UCSD-AML1 (cell line): ENCODE measurements at regions not wholly inside any gene's neighbourhood (a gene's known extent, or its start where the extent isn't known, plus 50 kb on each side); places are given as distances from the start of the nearest gene placed in this dataset.

Experiments
- DNase-seq: peaks from one replicate; lab custom pipeline; 2025; ENCODE audit not compliant: unreplicated experiment; lab: John Stamatoyannopoulos, UW

- no peak for DNase-seq
These were observed 241.1 kb downstream of the NPHP4 start for GRCh38 chr1:5751163-5751540.

DNA sequence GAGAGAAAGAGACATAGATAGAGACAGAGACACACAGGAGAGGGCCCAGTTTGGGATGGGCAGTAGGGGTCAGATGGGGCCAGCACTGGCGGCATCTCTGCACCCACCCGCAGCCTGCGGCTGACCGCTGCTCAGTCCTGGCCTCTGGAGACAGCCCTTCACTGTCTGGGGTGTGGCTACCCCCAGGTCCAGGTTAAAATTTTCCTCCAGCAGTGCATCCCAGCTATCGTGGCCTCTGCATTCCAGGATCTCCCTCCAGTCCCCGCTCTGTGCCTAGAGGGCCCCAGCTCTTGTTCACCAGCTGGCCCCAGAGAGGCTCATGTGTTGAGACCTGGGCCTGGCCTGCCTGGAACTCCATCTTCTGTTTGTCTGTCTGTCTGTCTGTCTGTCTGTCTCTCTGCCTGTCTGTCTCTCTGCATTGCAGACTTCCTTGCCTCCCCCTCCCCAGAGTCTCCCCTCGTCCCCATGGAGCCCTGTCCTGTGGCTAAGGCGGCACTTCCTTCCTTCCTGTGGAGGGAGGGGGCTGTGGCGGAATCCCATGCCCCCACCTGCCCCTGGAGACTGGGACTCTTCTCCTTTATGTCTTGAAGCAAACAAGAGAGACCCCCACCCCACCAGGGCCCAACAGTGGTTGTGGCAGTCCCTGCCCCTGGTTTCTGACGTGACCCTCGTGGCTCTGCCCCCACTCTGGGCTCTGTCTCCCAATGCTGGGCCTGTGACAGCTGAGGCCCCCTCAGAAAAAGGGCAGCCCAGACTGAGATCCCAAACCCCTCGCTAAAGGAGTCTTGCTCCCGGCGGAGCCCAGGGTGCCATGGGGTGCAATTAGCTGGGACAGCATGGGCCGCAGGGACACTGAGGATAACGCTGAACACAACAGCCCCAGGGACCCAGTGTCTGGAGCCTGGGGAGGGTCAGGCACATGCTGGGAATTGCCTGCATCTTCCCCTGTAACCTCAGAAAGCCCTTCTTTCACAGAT, 241.8 kb downstream of the NPHP4 start:
- no peak for DNase-seq

DNA sequence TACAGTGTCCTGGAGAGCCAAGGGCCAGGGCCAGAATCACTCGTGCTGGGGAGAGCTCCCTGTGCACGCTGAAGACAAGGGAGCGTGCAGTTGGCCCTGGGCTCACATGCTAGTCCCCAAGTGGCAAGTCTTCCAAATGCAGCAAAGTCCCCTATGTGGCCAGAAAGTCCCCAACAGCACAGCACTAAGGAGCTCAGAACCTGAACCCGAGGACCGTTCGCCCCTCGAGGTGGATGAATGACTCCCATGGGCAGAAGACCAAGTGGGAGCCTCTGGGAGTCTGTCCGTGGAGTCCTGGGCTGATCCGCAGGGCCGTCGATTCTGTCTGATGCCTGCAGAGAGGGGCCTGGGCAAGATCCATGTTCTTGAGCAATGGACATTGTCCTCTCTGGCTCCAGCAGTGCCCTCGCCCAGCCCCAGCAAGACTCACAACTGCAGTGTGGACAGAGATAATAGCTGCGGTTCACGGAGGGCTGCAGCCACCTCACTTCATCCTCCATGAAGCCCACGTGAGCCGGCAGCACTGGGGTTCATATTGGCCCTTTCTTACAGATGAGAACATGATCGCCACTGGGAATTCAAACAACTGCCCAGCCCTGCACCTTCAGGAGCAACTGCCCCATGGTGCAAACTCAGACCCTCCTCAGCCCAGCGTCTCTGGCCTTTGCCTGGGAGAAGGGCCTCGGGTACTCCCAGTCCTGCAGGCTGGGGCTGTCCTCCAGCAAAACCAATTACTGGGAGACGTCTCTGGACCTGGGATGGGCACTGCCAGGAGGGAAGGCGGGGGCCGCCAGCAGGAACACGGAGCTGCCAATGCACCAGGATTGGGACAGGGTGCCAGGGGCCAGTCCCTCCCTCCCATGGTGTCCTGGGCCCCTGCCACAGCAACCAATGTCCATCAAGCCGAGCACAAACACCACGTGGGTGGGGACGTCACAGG, 243.7 kb downstream of the NPHP4 start:
- no peak for DNase-seq

GRCh38 chr1:5747426-5748285, 244.6 kb downstream of the NPHP4 start:
- no peak for DNase-seq

DNA sequence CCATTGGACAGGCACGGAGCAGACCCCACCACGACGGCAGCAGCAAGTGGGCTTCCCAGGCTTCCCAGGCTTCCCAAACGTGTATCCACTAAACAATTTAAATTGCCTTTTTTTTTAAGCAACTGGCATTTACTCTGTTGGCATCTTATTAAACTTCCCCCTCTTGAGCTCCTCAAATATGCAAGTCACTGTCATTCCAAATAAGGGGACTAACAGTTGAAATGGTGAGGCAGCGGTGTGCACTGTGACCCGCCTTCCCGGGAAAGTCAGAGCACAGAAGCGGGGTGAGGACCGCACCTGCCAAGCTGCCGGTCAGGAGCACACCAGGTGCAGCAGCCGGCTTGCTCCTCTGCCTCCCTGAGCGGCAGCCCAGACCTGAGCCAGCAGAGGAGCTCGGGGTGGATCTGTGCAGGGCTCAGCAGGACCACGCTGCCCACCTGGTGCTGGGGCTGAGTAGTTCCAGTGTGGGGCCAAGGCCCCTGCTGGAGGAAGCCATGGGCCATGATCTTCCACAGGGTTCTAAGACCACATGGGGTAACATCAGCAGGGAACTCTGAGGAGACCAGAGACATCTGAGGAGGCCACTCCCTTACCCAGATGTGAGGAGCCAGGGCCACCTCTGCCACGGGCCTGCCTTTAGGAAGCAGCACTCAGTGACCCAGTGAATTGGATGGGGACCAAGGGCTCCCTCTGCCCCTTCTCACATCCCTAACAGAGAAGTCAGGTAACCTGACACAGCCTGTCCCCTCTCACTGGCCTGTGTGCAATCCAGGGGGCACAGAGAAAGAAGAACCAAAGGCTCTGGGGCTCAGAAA, 245.4 kb downstream of the NPHP4 start:
- DNase-seq = no peak

GRCh38 chr1:5745800-5746610, 246.2 kb downstream of the NPHP4 start:
- peak; percentile 66 for DNase-seq

DNA sequence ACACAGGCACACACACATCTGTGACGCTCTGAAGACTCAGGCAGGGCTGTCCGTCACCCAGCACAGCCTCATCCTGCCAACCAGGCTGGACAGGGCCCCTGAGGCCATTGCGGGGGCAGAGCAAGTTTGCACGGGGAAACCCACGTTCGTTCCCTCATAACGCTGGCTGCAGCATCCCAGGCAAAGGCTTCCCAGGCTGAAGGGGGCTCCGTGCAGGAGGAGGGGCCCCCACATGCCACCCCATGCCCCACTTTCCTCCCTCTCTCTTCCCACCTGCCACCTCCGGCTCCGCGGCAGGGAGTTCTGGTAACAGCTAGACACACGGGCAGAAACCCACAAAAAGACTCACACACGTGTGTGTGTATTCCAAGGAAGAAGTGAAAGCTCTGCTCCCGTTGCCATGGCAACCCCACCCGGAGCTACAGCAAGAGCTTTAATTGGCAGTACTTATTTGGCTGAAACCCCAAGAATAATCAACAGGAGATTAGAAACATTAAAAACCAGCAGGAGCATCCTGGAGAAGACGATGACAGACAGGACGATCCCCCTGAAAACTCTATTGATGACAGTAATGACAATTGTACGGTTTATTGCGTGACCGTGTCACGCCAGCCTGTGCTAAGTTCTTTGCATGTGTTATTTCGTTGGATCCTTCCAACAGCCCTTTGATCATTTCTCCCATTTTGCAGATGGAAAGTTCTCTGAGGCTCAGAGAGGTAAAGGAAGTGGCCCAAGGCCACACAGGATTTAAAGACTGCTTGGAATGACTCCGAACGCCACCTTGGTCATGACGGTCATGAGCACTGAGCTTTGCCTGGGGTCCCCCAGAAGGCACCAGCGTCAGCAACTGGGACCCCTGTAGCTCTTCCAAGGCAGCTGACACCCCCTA, 247.1 kb downstream of the NPHP4 start:
- DNase-seq = no peak

- DNase-seq = no peak
These were observed 247.9 kb downstream of the NPHP4 start for GRCh38 chr1:5744341-5744740.

GRCh38 chr1:5743435-5744095, 248.7 kb downstream of the NPHP4 start:
- no peak for DNase-seq

DNA sequence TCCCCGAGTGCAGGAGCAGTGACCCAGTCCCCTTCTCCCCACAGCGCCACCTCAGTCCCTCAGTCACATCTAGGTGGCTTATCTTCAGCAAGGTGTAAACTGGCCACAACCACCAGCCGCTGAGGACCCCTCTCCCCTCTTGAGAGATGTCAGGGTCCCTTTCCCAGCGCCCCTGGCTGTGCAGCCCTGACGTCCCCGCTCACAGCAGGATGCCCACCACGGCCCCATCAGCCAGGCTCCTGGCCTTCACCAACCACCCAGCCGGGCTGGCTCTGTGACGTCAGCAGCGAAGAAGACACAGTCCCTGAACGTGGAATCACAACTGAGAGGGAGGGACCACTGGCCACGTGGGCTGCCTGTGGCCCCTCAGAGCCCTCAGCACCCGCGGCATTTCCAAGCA, 249.4 kb downstream of the NPHP4 start:
- no peak for DNase-seq

- no peak for DNase-seq
These were observed 250.2 kb downstream of the NPHP4 start for GRCh38 chr1:5742032-5742431.

DNA sequence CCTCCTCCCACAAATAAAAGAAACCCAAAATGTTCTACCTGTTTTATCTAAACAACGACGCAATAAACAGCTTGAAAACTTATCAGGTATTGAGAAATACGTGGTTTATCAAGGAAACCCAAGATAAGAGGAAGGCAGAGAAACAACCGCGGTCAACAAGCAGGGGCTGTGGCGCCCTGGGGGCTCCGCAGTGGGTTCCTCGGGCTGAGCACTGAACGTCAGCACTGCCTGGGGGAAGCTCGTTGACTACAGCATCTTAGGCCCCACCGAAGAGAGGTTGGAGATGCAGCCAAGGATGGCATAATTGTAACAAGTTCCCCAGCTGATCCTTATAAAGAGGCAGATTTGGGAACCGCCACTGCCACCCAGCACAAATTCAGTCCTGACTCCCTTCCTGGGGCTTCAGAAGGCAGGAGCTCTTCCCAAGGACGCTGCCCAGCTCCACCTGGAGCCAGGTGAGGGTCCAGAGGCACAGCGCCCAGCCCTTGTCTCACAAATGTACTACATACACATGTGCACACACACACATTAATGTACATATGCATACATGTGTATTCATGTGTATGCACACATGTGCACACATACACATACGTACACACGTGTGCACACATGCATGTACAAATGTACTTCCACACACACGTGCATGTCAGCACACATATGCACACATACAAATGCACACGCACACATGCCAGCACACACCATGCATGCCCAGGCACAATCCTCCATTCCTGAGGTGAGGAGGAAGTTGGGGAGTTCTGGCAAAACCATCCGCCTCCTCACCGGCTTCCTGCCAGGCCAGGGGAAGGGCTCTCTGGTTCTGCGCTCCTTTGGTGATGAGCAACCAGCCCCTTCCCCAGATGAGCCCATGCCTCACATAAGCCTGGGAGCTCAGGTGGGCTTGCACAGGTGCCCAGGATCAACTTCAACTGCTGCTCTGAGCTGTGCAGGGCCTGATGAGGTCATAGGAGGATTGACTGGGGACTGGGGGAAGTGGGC, 251.1 kb downstream of the NPHP4 start:
- no peak for DNase-seq

DNA sequence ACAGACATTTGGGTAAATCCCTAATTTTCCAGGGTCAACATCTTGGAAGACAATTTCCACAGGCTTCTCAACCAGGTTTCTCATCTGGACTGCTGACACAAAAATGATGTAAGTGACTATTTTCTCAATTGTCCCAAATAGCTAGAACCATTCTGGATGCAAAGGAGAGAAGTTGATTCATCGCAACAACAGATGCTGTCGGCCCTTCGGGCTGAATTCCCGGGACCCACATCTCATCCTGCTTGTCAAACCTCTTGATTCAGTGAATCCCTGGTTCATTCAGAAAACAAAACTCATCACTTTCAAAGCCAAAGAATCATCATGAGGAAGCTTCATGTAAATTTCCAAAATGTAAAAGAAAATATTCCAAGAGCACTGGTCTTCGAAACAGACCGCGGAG, 251.8 kb downstream of the NPHP4 start:
- no peak for DNase-seq

DNA sequence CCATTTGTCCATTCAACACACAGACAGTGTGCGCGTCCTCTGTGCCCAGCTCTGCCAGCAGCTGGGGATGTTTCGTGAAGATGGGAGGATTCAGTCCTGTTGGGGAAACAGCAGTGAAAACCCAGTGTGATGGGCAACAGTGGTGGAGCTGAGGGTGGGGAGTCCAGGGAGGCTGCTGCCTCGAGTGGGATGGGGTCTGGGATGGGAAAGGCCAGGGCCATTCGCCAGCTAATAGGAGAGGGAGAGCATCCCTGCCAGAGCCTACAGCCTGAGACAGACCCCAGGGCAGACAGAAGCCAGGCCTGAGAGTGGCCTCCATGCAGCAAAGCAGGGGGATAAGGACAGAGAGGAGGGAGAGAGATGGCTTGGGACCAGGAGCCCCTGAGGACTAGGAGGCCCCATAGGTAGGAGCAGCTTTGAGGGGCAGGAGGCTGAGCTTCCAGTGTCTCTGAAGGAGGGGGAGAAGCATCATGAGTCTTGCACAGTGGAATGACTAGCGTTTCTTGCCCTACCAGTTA, 252.6 kb downstream of the NPHP4 start:
- DNase-seq = no peak

GRCh38 chr1:5738911-5739462, 253.2 kb downstream of the NPHP4 start:
- DNase-seq = no peak

- no peak for DNase-seq
These were observed 255.1 kb downstream of the NPHP4 start for GRCh38 chr1:5737081-5737480.
